ENCODE measurements at regions not wholly inside any gene's neighbourhood (a gene's known extent, or its start where the extent isn't known, plus 50 kb on each side); places are given as distances from the start of the nearest gene placed in this dataset.
"Not testable (repeated sequence)": the region's sequence is repeated elsewhere in the genome, so short reads cannot be mapped to it uniquely, and the experiment has no call there.

GRCh38 chr10:10722422-10722821 is 295.2 kb upstream of the CELF2 start:
- TF ChIP-seq CTCF (IDR thresholded peaks at IDR 0.05; ENCODE audit: insufficient read depth, low read length, poor library complexity, severe bottlenecking): no peak
- no peaks in the 10 kb centered on the region for H3K27me3 ChIP-seq (ENCODE audit: control insufficient read depth, insufficient read depth, low read length)
- no peak for DNase-seq (ENCODE audit: low read depth)
- no peak overlapping the region for H3K4me3 ChIP-seq (ENCODE audit: low read depth, low read length)
- no peaks in the 10 kb centered on the region for H3K36me3 ChIP-seq (ENCODE audit: control insufficient read depth, insufficient read depth, low read length)

GRCh38 chr10:10725196-10725595 is 292.5 kb upstream of the CELF2 start:
- Histone ChIP-seq H3K27me3 (ENCODE audit: control insufficient read depth, insufficient read depth, low read length) (no peaks in the 10 kb centered on the region), H3K4me3 (ENCODE audit: low read depth, low read length) (no peak overlapping the region), H3K36me3 (ENCODE audit: control insufficient read depth, insufficient read depth, low read length) (no peaks in the 10 kb centered on the region)
- DNase-seq (ENCODE audit: low read depth): no peak
- no peak for TF ChIP-seq CTCF (IDR thresholded peaks at IDR 0.05; ENCODE audit: insufficient read depth, low read length, poor library complexity, severe bottlenecking)

- H3K36me3 ChIP-seq (ENCODE audit: control insufficient read depth, insufficient read depth, low read length): no peaks in the 10 kb centered on the region
- no peak overlapping the region for H3K4me3 ChIP-seq (ENCODE audit: low read depth, low read length)
Measured at GRCh38 chr10:10726101-10726500, 291.6 kb upstream of the CELF2 start.

GRCh38 chr10:10727411-10727810 is 290.3 kb upstream of the CELF2 start:
- DNase-seq (ENCODE audit: low read depth); H3K27me3 ChIP-seq (ENCODE audit: control insufficient read depth, insufficient read depth, low read length); H3K4me3 ChIP-seq (ENCODE audit: low read depth, low read length); H3K36me3 ChIP-seq (ENCODE audit: control insufficient read depth, insufficient read depth, low read length): not testable (repeated sequence)

More at GRCh38 chr10:10726101-10726500, 291.6 kb upstream of the CELF2 start:
- no peak for TF ChIP-seq CTCF (IDR thresholded peaks at IDR 0.05; ENCODE audit: insufficient read depth, low read length, poor library complexity, severe bottlenecking)
- no peak for DNase-seq (ENCODE audit: low read depth)
- H3K27me3 ChIP-seq (ENCODE audit: control insufficient read depth, insufficient read depth, low read length): no peaks in the 10 kb centered on the region

- no peak for TF ChIP-seq CTCF (IDR thresholded peaks at IDR 0.05; ENCODE audit: insufficient read depth, low read length, poor library complexity, severe bottlenecking)
- Histone ChIP-seq H3K4me3 (ENCODE audit: low read depth, low read length) (no peak overlapping the region), H3K36me3 (ENCODE audit: control insufficient read depth, insufficient read depth, low read length) (no peaks in the 10 kb centered on the region), H3K27me3 (ENCODE audit: control insufficient read depth, insufficient read depth, low read length) (no peaks in the 10 kb centered on the region)
- no peak for DNase-seq (ENCODE audit: low read depth)
Measured at GRCh38 chr10:10727812-10728211, 289.9 kb upstream of the CELF2 start.

GRCh38 chr10:10730471-10731043 is 287.1 kb upstream of the CELF2 start:
- Histone ChIP-seq H3K36me3 (ENCODE audit: control insufficient read depth, insufficient read depth, low read length) (no peaks in the 10 kb centered on the region), H3K27me3 (ENCODE audit: control insufficient read depth, insufficient read depth, low read length) (no peaks in the 10 kb centered on the region), H3K4me3 (ENCODE audit: low read depth, low read length) (no peak overlapping the region)
- no peak for TF ChIP-seq CTCF (IDR thresholded peaks at IDR 0.05; ENCODE audit: insufficient read depth, low read length, poor library complexity, severe bottlenecking)
- no peak for DNase-seq (ENCODE audit: low read depth)

All from kidney epithelial cell (primary cell).